ENCODE measurements at regions not wholly inside any gene's neighbourhood (a gene's known extent, or its start where the extent isn't known, plus 50 kb on each side); places are given as distances from the start of the nearest gene placed in this dataset.
"Not testable (repeated sequence)": the region's sequence is repeated elsewhere in the genome, so short reads cannot be mapped to it uniquely, and the experiment has no call there.

DNA sequence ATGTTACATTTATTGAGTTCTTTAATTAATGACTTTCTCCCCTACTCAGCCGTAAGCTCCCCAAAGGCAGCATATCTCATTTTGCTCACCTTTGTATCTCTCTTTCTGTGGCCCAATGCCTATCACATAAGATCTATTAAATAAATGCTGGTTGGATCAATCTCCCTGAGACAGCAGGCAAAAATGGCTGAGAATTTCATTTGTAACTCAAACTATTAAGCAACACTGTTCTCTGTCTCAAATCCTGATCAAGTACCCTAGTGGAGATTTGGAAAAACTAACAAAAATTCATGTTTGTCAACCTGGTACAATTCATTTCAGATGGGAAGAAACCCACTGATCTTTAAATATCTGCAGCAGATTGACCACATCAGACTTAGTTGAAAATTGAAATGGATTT lies 127.4 kb downstream of the ZFAND4 start:
- intact Hi-C loops (cut with DNase I) = no loop called here
- H3K36me3 ChIP-seq (replicated peaks in 1 of 2) = no peaks in the 10 kb centered on the region
- 90 to 100% (median 96%) methylated on average over 1 of the region's 1 CpG for WGBS, 4 donors

DNA sequence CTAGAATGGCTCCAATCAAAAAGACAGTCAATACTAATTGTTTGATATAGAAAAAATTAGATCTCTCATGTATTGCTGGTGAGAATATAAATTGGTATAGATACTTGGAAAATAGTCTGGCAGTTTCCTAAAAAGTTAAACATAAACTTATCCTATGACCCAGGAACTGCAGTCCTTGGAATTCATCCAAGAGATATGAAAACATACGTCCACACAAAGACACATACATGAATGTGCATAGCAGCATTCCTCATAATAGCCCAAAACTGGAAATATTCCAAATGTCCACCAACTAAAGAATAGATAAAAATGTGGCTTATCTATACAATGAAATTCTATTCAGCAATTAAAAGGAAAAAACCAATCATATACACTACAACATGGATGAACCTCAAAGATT lies 128.4 kb downstream of the ZFAND4 start:
- no peaks in the 10 kb centered on the region for H3K36me3 ChIP-seq (replicated peaks in 1 of 2)
- intact Hi-C loops (cut with DNase I) = no loop called here

More for the DNA sequence above, 127.4 kb downstream of the ZFAND4 start:
- DNase-seq = no peak
- Histone ChIP-seq H3K9me3 (replicated peaks in 1 of 3) (no peaks in the 10 kb centered on the region), H3K27me3 (no peaks in the 10 kb centered on the region), H3K4me3 (no peak overlapping the region), H3K4me1 (replicated peaks in 1 of 2) (peaks cover 0 to 5% of the 10 kb centered on the region in 2 donors), H3K27ac (no peak overlapping the region)
- TF ChIP-seq, protein P1, sequence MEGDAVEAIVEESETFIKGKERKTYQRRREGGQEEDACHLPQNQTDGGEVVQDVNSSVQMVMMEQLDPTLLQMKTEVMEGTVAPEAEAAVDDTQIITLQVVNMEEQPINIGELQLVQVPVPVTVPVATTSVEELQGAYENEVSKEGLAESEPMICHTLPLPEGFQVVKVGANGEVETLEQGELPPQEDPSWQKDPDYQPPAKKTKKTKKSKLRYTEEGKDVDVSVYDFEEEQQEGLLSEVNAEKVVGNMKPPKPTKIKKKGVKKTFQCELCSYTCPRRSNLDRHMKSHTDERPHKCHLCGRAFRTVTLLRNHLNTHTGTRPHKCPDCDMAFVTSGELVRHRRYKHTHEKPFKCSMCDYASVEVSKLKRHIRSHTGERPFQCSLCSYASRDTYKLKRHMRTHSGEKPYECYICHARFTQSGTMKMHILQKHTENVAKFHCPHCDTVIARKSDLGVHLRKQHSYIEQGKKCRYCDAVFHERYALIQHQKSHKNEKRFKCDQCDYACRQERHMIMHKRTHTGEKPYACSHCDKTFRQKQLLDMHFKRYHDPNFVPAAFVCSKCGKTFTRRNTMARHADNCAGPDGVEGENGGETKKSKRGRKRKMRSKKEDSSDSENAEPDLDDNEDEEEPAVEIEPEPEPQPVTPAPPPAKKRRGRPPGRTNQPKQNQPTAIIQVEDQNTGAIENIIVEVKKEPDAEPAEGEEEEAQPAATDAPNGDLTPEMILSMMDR (IDR thresholded peaks at IDR 0.05) = no peak

DNA sequence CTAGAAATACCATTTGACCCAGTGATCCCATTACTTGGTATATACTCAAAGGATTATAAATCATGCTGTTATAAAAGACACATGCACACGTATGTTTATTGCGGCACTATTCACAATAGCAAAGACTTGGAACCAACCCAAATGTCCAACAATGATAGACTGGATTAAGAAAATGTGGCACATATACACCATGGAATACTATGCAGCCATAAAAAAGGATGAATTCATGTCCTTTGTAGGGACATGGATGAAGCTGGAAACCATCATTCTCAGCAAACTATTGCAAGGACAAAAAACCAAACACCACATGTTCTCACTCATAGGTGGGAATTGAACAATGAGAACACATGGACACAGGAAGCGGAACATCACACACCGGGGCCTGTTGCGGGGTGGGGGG lies 131.5 kb downstream of the ZFAND4 start:
- WGBS, 4 donors = 95 to 100% (median 98%) methylated on average over 5 of the region's 5 CpGs
- H3K36me3 ChIP-seq (replicated peaks in 1 of 2); intact Hi-C loops (cut with DNase I); DNase-seq; H3K4me1 ChIP-seq (replicated peaks in 1 of 2); H3K9me3 ChIP-seq (replicated peaks in 1 of 3); H3K4me3 ChIP-seq; H3K27me3 ChIP-seq; H3K27ac ChIP-seq: not testable (repeated sequence)

More for the DNA sequence above, 128.4 kb downstream of the ZFAND4 start:
- H3K27ac ChIP-seq = no peak overlapping the region
- DNase-seq = no peak
- 63 to 73% (median 70%) methylated on average over 1 of the region's 1 CpG for WGBS, 4 donors
- TF ChIP-seq, protein P1 (IDR thresholded peaks at IDR 0.05) = no peak
- TF ChIP-seq POLR2A (IDR thresholded peaks at IDR 0.05) = no peak
- no peaks in the 10 kb centered on the region for H3K9me3 ChIP-seq (replicated peaks in 1 of 3)
- H3K27me3 ChIP-seq = no peaks in the 10 kb centered on the region
- no peak overlapping the region for H3K4me3 ChIP-seq
- peaks cover 0 to 5% of the 10 kb centered on the region in 2 donors for H3K4me1 ChIP-seq (replicated peaks in 1 of 2)

DNA sequence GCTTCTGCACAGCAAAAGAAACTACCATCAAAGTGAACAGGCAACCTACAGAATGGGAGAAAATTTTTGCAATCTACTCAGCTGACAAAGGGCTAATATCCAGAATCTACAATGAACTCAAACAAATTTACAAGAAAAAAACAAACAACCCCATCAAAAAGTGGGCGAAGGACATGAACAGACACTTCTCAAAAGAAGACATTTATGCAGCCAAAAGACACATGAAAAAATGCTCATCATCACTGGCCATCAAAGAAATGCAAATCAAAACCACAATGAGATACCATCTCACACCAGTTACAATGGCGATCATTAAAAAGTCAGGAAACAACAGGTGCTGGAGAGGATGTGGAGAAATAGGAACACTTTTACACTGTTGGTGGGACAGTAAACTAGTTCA lies 132.0 kb downstream of the ZFAND4 start:
- H3K4me3 ChIP-seq; H3K27me3 ChIP-seq; H3K27ac ChIP-seq; H3K9me3 ChIP-seq (replicated peaks in 1 of 3); intact Hi-C loops (cut with DNase I); H3K36me3 ChIP-seq (replicated peaks in 1 of 2); DNase-seq; H3K4me1 ChIP-seq (replicated peaks in 1 of 2): not testable (repeated sequence)
- 96 to 100% (median 100%) methylated on average over 1 to 2 of the region's 2 CpGs for WGBS, 4 donors

DNA sequence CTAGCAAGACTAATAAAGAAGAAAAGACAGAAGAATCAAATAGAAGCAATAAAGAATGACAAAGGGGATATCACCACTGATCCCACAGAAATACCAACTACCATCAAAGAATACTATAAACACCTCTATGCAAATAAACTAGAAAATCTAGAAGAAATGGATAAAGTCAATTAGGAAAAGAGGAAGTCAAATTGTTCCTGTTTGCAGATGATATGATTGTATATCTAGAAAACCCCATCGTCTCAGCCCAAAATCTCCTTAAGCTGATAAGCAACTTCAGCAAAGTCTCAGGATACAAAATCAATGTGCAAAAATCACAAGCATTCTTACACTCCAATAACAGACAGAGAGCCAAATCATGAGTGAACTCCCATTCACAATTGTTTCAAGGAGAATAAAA lies 133.0 kb downstream of the ZFAND4 start:
- DNase-seq; intact Hi-C loops (cut with DNase I); H3K27ac ChIP-seq; H3K36me3 ChIP-seq (replicated peaks in 1 of 2); H3K27me3 ChIP-seq; H3K9me3 ChIP-seq (replicated peaks in 1 of 3); H3K4me3 ChIP-seq: not testable (repeated sequence)
- WGBS, 4 donors = 68 to 90% (median 73%) methylated on average over 1 of the region's 1 CpG
- peaks cover 8 to 10% of the 10 kb centered on the region in 2 donors for H3K4me1 ChIP-seq (replicated peaks in 1 of 2)

DNA sequence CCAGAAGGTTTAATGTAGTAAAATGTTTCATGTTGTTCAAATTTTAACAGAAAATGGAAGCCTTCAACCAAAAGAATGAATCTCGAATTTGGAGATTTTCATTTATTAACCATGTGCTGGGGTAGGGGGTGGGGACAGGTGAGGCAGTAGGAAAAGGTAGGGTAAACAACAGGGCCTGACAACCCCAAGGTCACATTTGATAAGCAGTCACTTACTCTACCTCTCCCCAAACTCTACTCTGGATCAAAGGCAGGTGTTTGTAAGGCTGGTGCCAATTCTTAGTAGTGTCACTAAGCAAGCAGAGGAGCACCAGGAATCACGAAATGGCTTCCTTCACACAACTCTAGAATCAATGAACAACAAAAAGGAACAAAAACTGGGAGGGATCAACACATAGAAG lies 138.0 kb downstream of the ZFAND4 start:
- Histone ChIP-seq H3K4me1 (replicated peaks in 1 of 2) (peaks cover 8 to 10% of the 10 kb centered on the region in 2 donors), H3K27me3 (no peaks in the 10 kb centered on the region), H3K27ac (no peak overlapping the region), H3K4me3 (no peak overlapping the region), H3K36me3 (replicated peaks in 1 of 2) (no peaks in the 10 kb centered on the region), H3K9me3 (replicated peaks in 1 of 3) (no peaks in the 10 kb centered on the region)
- no peak for DNase-seq
- TF ChIP-seq, protein P1 (IDR thresholded peaks at IDR 0.05) = no peak
- no peak for TF ChIP-seq POLR2A (IDR thresholded peaks at IDR 0.05)
- WGBS, 4 donors = 94 to 100% (median 96%) methylated on average over 2 of the region's 2 CpGs
- intact Hi-C loops (cut with DNase I) = no loop called here
